ENCODE measurements at regions not wholly inside any gene's neighbourhood (a gene's known extent, or its start where the extent isn't known, plus 50 kb on each side); places are given as distances from the start of the nearest gene placed in this dataset.
A peak's percentile ranks its signal among the peaks of the same experiment; 100 is the strongest.

- DNase-seq (ENCODE audit: low read depth): no peak
These were observed 425.8 kb upstream of the CELF2 start for GRCh38 chr10:10591715-10592341.

- no peak for DNase-seq (ENCODE audit: low read depth)
These were observed 421.4 kb upstream of the CELF2 start for GRCh38 chr10:10596256-10596655.

- DNase-seq (ENCODE audit: low read depth): no peak
These were observed 419.4 kb upstream of the CELF2 start for GRCh38 chr10:10598297-10598696.

GRCh38 chr10:10600004-10600403, 417.7 kb upstream of the CELF2 start:
- no peak for DNase-seq (ENCODE audit: low read depth)

- DNase-seq (ENCODE audit: low read depth): peak; percentile 1
These were observed 412.1 kb upstream of the CELF2 start for GRCh38 chr10:10605551-10606081.

GRCh38 chr10:10609379-10609955, 408.2 kb upstream of the CELF2 start:
- DNase-seq (ENCODE audit: low read depth): no peak

GRCh38 chr10:10610171-10610570, 407.5 kb upstream of the CELF2 start:
- DNase-seq (ENCODE audit: low read depth): no peak

- no peak for DNase-seq (ENCODE audit: low read depth)
These were observed 405.5 kb upstream of the CELF2 start for GRCh38 chr10:10612151-10612550.

GRCh38 chr10:10613656-10614244, 403.9 kb upstream of the CELF2 start:
- no peak for DNase-seq (ENCODE audit: low read depth)

- DNase-seq (ENCODE audit: low read depth): no peak
These were observed 400.0 kb upstream of the CELF2 start for GRCh38 chr10:10617686-10618085.

- DNase-seq (ENCODE audit: low read depth): no peak
These were observed 399.5 kb upstream of the CELF2 start for GRCh38 chr10:10618139-10618538.

GRCh38 chr10:10623958-10624566, 393.6 kb upstream of the CELF2 start:
- DNase-seq (ENCODE audit: low read depth): no peak

- no peak for DNase-seq (ENCODE audit: low read depth)
These were observed 393.1 kb upstream of the CELF2 start for GRCh38 chr10:10624567-10624962.

GRCh38 chr10:10625491-10625890, 392.2 kb upstream of the CELF2 start:
- DNase-seq (ENCODE audit: low read depth): no peak

GRCh38 chr10:10626734-10627133, 390.9 kb upstream of the CELF2 start:
- DNase-seq (ENCODE audit: low read depth): no peak

- DNase-seq (ENCODE audit: low read depth): no peak
These were observed 390.3 kb upstream of the CELF2 start for GRCh38 chr10:10627414-10627813.

- DNase-seq (ENCODE audit: low read depth): no peak
These were observed 388.2 kb upstream of the CELF2 start for GRCh38 chr10:10629512-10629911.

- DNase-seq (ENCODE audit: low read depth): no peak
These were observed 387.4 kb upstream of the CELF2 start for GRCh38 chr10:10630281-10630680.

GRCh38 chr10:10630782-10631181, 386.9 kb upstream of the CELF2 start:
- no peak for DNase-seq (ENCODE audit: low read depth)

- DNase-seq (ENCODE audit: low read depth): no peak
These were observed 375.5 kb upstream of the CELF2 start for GRCh38 chr10:10642189-10642588.

- DNase-seq (ENCODE audit: low read depth): no peak
These were observed 374.9 kb upstream of the CELF2 start for GRCh38 chr10:10642751-10643150.

- DNase-seq (ENCODE audit: low read depth): no peak
These were observed 373.5 kb upstream of the CELF2 start for GRCh38 chr10:10644008-10644646.

Data from activated T-cell treated with anti-CD3 and anti-CD28 coated beads for 48 hours (primary cell).